Vagina (tissue), 2 donors: ENCODE measurements at regions not wholly inside any gene's neighbourhood (a gene's known extent, or its start where the extent isn't known, plus 50 kb on each side); places are given as distances from the start of the nearest gene placed in this dataset.
"Not testable (repeated sequence)": the region's sequence is repeated elsewhere in the genome, so short reads cannot be mapped to it uniquely, and the experiment has no call there.

Experiments used
- CTCF ChIP-seq, 3 experiments: fragments of 450-650 bp in 2 of 3; fragments of 200-600 bp in 1 of 3; sonication (generic) in 1 of 3; IDR thresholded peaks; one replicate each; pipeline ENCODE4 v1.5.1; 2017 to 2019; ENCODE audit warnings: antibody characterized with exemption in 3 of 3, mild to moderate bottlenecking in 2 of 3, moderate library complexity in 2 of 3
- POLR2A ChIP-seq, 2 donors: fragments of 450-650 bp; IDR thresholded peaks; one replicate each; pipeline ENCODE4 v1.6.1; 2017; ENCODE audit warnings: antibody characterized with exemption in 2 of 2, mild to moderate bottlenecking in 2 of 2, moderate library complexity in 2 of 2
- POLR2AphosphoS5 ChIP-seq, 2 donors: sonication (generic); formaldehyde crosslinking; IDR thresholded peaks; one replicate each; pipeline ENCODE4 v1.9.0; 2017; ENCODE audit warnings: antibody characterized with exemption in 2 of 2, mild to moderate bottlenecking in 2 of 2, low read depth in 1 of 2; ENCODE audit not compliant: insufficient read depth in 1 of 2

GRCh38 chr15:84516773-84517172 lies 84.0 kb upstream of the ZSCAN2 start:
- TF ChIP-seq CTCF (IDR thresholded peaks at IDR 0.05); POLR2A (IDR thresholded peaks at IDR 0.05); POLR2AphosphoS5 (IDR thresholded peaks at IDR 0.05; ENCODE audit: insufficient read depth in 1 of 2, low read depth in 1 of 2): not testable (repeated sequence)
